ENCODE measurements at regions not wholly inside any gene's neighbourhood (a gene's known extent, or its start where the extent isn't known, plus 50 kb on each side); places are given as distances from the start of the nearest gene placed in this dataset.

DNA sequence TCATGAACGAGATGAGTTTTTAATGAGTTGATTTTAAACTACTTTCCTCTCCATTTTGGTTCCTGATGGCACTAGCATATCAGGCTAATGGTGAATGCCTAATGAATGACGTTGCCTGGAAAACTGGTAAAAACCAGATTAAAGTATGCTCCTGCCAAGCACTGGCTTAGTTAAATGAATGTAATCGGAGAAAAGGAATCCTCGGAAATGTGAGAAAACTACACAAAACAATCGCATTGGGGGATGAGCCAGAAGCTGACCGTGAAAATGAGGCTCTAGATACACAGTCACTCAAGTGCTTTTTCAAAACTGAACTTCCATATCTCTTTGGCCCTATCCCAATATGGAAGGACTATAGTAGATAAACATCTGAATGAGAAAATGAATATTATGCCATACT is 153.8 kb upstream of the COL1A2 start (continued):
- TF ChIP-seq, protein P1, sequence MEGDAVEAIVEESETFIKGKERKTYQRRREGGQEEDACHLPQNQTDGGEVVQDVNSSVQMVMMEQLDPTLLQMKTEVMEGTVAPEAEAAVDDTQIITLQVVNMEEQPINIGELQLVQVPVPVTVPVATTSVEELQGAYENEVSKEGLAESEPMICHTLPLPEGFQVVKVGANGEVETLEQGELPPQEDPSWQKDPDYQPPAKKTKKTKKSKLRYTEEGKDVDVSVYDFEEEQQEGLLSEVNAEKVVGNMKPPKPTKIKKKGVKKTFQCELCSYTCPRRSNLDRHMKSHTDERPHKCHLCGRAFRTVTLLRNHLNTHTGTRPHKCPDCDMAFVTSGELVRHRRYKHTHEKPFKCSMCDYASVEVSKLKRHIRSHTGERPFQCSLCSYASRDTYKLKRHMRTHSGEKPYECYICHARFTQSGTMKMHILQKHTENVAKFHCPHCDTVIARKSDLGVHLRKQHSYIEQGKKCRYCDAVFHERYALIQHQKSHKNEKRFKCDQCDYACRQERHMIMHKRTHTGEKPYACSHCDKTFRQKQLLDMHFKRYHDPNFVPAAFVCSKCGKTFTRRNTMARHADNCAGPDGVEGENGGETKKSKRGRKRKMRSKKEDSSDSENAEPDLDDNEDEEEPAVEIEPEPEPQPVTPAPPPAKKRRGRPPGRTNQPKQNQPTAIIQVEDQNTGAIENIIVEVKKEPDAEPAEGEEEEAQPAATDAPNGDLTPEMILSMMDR (IDR thresholded peaks at IDR 0.05) = no peak
- TF ChIP-seq FOSL2 (IDR thresholded peaks at IDR 0.05; ENCODE audit: borderline replicate concordance, low read depth) (no peak), EZH2phosphoT487 (IDR thresholded peaks at IDR 0.05; ENCODE audit: borderline replicate concordance, low read depth) (no peak), MXI1 (IDR thresholded peaks at IDR 0.05; ENCODE audit: low read depth, low read length) (no peak), TAF1 (IDR thresholded peaks at IDR 0.05; ENCODE audit: borderline replicate concordance, low read depth, low read length) (no peak)

DNA sequence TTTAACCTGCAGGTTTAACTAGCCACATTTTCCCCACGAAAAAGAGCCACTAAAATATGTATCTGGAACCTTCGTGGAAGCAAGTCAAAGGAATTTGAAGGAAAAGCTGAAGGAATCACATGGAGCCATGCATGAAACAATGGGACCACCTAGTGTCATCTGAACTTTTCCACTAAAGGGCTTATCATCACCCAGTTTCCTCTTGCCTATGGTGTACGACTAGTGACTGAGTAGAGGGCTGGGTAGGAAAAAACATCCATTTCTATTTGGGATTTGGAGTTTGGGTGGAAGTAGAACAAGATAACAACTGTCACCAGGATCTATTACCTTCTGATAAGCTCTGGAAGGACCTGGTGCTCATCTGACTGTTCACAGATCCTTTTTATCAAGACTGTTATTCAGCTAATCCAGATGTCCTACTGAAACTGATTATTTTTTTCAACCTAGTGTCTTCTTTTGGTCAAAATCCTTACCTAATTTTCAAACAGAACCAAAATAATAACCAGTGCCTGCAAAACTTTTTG is 153.2 kb upstream of the COL1A2 start:
- Histone ChIP-seq H3K4me1 (ENCODE audit: control insufficient read depth in 1 of 2, insufficient read depth in 2 of 2, low read depth in 1 of 2, low read length in 1 of 2) (peaks cover 0 to 15% of the 10 kb centered on the region in 2 experiments; a peak in 2 of 4 replicates), H3K9me2 (no peaks in the 10 kb centered on the region), H3K27ac (ENCODE audit: low read depth in 2 of 2, low read length in 1 of 2) (no peak overlapping the region; a peak in 1 of 4 replicates), H3F3A (replicated peaks; ENCODE audit: insufficient read depth) (no peaks in the 10 kb centered on the region), H3K79me2 (ENCODE audit: insufficient read depth) (no peaks in the 10 kb centered on the region), H3K27me3 (ENCODE audit: insufficient read depth) (no peaks in the 10 kb centered on the region), H3K9me3 (no peaks in the 10 kb centered on the region), H4K20me1 (ENCODE audit: insufficient read depth) (no peaks in the 10 kb centered on the region), H3K4me3 (ENCODE audit: low read depth in 2 of 2, low read length in 1 of 2) (no peak overlapping the region), H2AFZ (ENCODE audit: low read depth) (no peak overlapping the region), H3K36me3 (replicated peaks in 1 of 2; ENCODE audit: control insufficient read depth in 1 of 2, insufficient read depth in 2 of 2, low read length in 1 of 2) (no peaks in the 10 kb centered on the region), H3K9ac (no peak overlapping the region), H3K4me2 (no peak overlapping the region)
- DNase-seq = peak; percentile 20
- CTCF ChIA-PET = interaction anchor here (1.1 to 1.6 kb wide), 7 partner anchors 9 to 620 kb away, joined by 3 to 5 read pairs (median 3); no protein-coding TSS in a partner anchor
- 69% methylated on average over 3 of the region's 3 CpGs for WGBS (ENCODE audit: low lambda C conversion rate)
- POLR2A ChIA-PET = no interaction called here
- TF ChIP-seq RAD21 (IDR thresholded peaks at IDR 0.05; ENCODE audit: low read length) (peak; percentile 37), RCOR1 (IDR thresholded peaks at IDR 0.05; ENCODE audit: low read length) (peak; percentile 51; the same call in 1 of the 2 replicates), TCF12 (IDR thresholded peaks at IDR 0.05) (peak; percentile 25; the same call in 1 of the 2 replicates), GATA2 (CRISPR knock-in tag; IDR thresholded peaks at IDR 0.05) (peak; percentile 56), EP300 (IDR thresholded peaks at IDR 0.05; ENCODE audit: borderline replicate concordance in 1 of 2, low read depth in 1 of 2, low read length in 1 of 2) (peak in 1 of 2 experiments; percentile 81; a peak in 2 of 4 replicates), FOXM1 (IDR thresholded peaks at IDR 0.05; ENCODE audit: low read depth) (no peak), SMC3 (IDR thresholded peaks at IDR 0.05; ENCODE audit: low read depth, low read length) (no peak)
- TF ChIP-seq, protein P2, sequence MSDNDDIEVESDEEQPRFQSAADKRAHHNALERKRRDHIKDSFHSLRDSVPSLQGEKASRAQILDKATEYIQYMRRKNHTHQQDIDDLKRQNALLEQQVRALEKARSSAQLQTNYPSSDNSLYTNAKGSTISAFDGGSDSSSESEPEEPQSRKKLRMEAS (IDR thresholded peaks at IDR 0.05; ENCODE audit: low read depth) = no peak
- TF ChIP-seq, protein P3, sequence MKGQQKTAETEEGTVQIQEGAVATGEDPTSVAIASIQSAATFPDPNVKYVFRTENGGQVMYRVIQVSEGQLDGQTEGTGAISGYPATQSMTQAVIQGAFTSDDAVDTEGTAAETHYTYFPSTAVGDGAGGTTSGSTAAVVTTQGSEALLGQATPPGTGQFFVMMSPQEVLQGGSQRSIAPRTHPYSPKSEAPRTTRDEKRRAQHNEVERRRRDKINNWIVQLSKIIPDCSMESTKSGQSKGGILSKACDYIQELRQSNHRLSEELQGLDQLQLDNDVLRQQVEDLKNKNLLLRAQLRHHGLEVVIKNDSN (IDR thresholded peaks at IDR 0.05; ENCODE audit: borderline replicate concordance, low read depth) = no peak

Data from SK-N-SH (cell line).